GM12878 (cell line): ENCODE measurements at regions not wholly inside any gene's neighbourhood (a gene's known extent, or its start where the extent isn't known, plus 50 kb on each side); places are given as distances from the start of the nearest gene placed in this dataset.

Experiments used
- ATAC-seq: fragments of 200-7000 bp; cut with Tn5 transposase; 3 replicates; pipeline ENCODE4 v1.9.1; 2020; ENCODE audit warnings: mild to moderate bottlenecking, moderate library complexity
- BruUV-seq: library from RNA; stranded (reverse); fragments of 400-500 nt; replicated peaks from 2 replicates; lab custom pipeline; 2021; lab: Mats Ljungman, UMichigan
- CTCF ChIA-PET: fragments of 300-600 bp; sonication (Branson Sonifier 250); formaldehyde crosslinking; extraction: SDS; loops from one replicate; lab custom pipeline; 2021; ENCODE audit warnings: inconsistent platforms; lab: Yijun Ruan, JAX
- POLR2A ChIA-PET: fragments of 350-600 bp; formaldehyde crosslinking; extraction: SDS; loops from one replicate; lab custom pipeline; 2021; ENCODE audit warnings: inconsistent platforms; lab: Charles Lee
- RAD21 ChIA-PET: fragments of 300-600 bp; sonication (Branson Sonifier 250); formaldehyde crosslinking; loops from one replicate; lab custom pipeline; 2023; ENCODE audit warnings: antibody characterized with exemption; ENCODE audit not compliant: unreplicated experiment; lab: Charles Lee
- SMC1A ChIA-PET: fragments of 300-600 bp; sonication (Branson Sonifier 250); formaldehyde crosslinking; loops from one replicate; lab custom pipeline; 2023; ENCODE audit not compliant: unreplicated experiment, uncharacterized antibody; lab: Charles Lee
- DNase-seq: peaks from one replicate; pipeline ENCODE4 v3.0.0-alpha.2; 2011; ENCODE audit warnings: low read depth, low spot score
- FAIRE-seq: peaks from 3 replicates; lab custom pipeline; 2011; peaks lifted over from hg19 to GRCh38; lab: Jason Lieb, UNC
- H2AFZ ChIP-seq: 2 replicates; pipeline ENCODE4 v1.6.0; 2011; ENCODE audit warnings: low read depth, low read length, control low read depth; ENCODE audit not compliant: control insufficient read depth
- H3K27ac ChIP-seq: 2 replicates; pipeline ENCODE4 v1.5.1; 2011; ENCODE audit warnings: control low read depth; ENCODE audit not compliant: control insufficient read depth, insufficient read depth
- H3K27me3 ChIP-seq, 2 experiments: replicated peaks in 1 of 2; 2 replicates each; pipeline versions ENCODE4 v1.6.0 to v1.6.1; 2011; ENCODE audit warnings: low read length in 1 of 2; ENCODE audit not compliant: control insufficient read depth in 2 of 2, insufficient read depth in 2 of 2
- H3K36me3 ChIP-seq, 2 experiments: 2 replicates each; pipeline ENCODE4 v1.5.1; 2011; ENCODE audit warnings: low read length in 1 of 2; ENCODE audit not compliant: control insufficient read depth in 2 of 2, insufficient read depth in 2 of 2
- H3K4me1 ChIP-seq: 2 replicates; pipeline ENCODE4 v1.6.1; 2011; ENCODE audit warnings: mild to moderate bottlenecking, low read length, moderate library complexity, mixed read lengths; ENCODE audit not compliant: control insufficient read depth, insufficient read depth
- H3K4me2 ChIP-seq: 2 replicates; pipeline ENCODE4 v1.6.0; 2011; ENCODE audit warnings: control low read depth; ENCODE audit not compliant: control insufficient read depth, insufficient read depth
- H3K4me3 ChIP-seq: fragments of 200-600 bp; sonication (generic); 2 replicates; pipeline ENCODE4 v1.5.1; 2016
- H3K79me2 ChIP-seq: 2 replicates; pipeline ENCODE4 v1.6.0; 2011; ENCODE audit warnings: low read length; ENCODE audit not compliant: control insufficient read depth, insufficient read depth
- H3K9ac ChIP-seq: 2 replicates; pipeline ENCODE4 v1.8.0; 2011; ENCODE audit warnings: low read length, control low read depth, mixed read lengths; ENCODE audit not compliant: control insufficient read depth, insufficient read depth
- H3K9me3 ChIP-seq: replicated peaks from 3 replicates; pipeline ENCODE4 v1.5.1; 2011; ENCODE audit warnings: mild to moderate bottlenecking, low read length; ENCODE audit not compliant: control insufficient read depth, insufficient read depth
- H4K20me1 ChIP-seq: 2 replicates; pipeline ENCODE4 v1.6.0; 2011; ENCODE audit not compliant: control insufficient read depth, insufficient read depth
- ATF3 ChIP-seq: IDR thresholded peaks from 2 replicates; pipeline ENCODE4 v1.6.1; 2011; ENCODE audit warnings: low read depth, mild to moderate bottlenecking, low read length, moderate library complexity, borderline replicate concordance; ENCODE audit errors: extremely low read depth
- BMI1 ChIP-seq: fragments of 450-650 bp; IDR thresholded peaks from 2 replicates; pipeline ENCODE4 v1.6.1; 2016; ENCODE audit warnings: mild to moderate bottlenecking, moderate library complexity, borderline replicate concordance
- CEBPZ ChIP-seq: fragments of 150-350 bp; IDR thresholded peaks from 2 replicates; pipeline ENCODE4 v1.6.1; 2016; ENCODE audit warnings: low read depth, low read length
- ETV6 ChIP-seq, 2 experiments: fragments of 450-650 bp in 1 of 2; IDR thresholded peaks in 1 of 2; conservative IDR thresholded peaks in 1 of 2; 2 replicates each; pipeline ENCODE4 v1.6.1; 2014; ENCODE audit warnings: antibody characterized with exemption in 1 of 2, borderline replicate concordance in 1 of 2, low read depth in 1 of 2, mild to moderate bottlenecking in 1 of 2, moderate library complexity in 1 of 2
- HDAC6 ChIP-seq: fragments of 200-600 bp; sonication (generic); IDR thresholded peaks from one replicate; pipeline ENCODE4 v1.8.0; 2017; ENCODE audit warnings: antibody characterized with exemption; ENCODE audit not compliant: unreplicated experiment
- IRF4 ChIP-seq: IDR thresholded peaks from 2 replicates; pipeline ENCODE4 v1.6.1; 2011; ENCODE audit warnings: low read depth, low read length
- MTA3 ChIP-seq: IDR thresholded peaks from 2 replicates; pipeline ENCODE4 v1.6.1; 2012; ENCODE audit warnings: low read length, inconsistent platforms, borderline replicate concordance
- NRF1 ChIP-seq: conservative IDR thresholded peaks from 2 replicates; pipeline ENCODE4 v1.6.1; 2011; ENCODE audit warnings: mild to moderate bottlenecking, low read depth, low read length, improper control_type of control experiment
- PAX8 ChIP-seq: fragments of 450-650 bp; IDR thresholded peaks from 2 replicates; pipeline ENCODE4 v1.6.1; 2017; ENCODE audit warnings: mild to moderate bottlenecking, moderate library complexity
- RBBP5 ChIP-seq: fragments of 200-600 bp; sonication (generic); conservative IDR thresholded peaks from 2 replicates; pipeline ENCODE4 v1.6.1; 2016
- SMARCA5 ChIP-seq: fragments of 450-650 bp; IDR thresholded peaks from 2 replicates; pipeline ENCODE4 v1.6.1; 2017; ENCODE audit warnings: mild to moderate bottlenecking
- WGBS: methylation state at CpG from one replicate; pipeline ENCODE4 v1.1.6; 2016; ENCODE audit warnings: low lambda C conversion rate; ENCODE audit not compliant: insufficient replicate concordance, insufficient coverage; ENCODE audit errors: missing lambda C conversion rate; 5-methylcytosine and 5-hydroxymethylcytosine counted together
- in situ Hi-C: fragments of 300-500 bp; cut with MboI; formaldehyde crosslinking; loops from 9 replicates; pipeline ENCODE4 v1.14.3; 2018; ENCODE audit warnings: mixed read lengths
- intact Hi-C: fragments of 100-400 bp; cut with micrococcal nuclease; formaldehyde crosslinking; loops from one replicate; pipeline ENCODE4 v1.14.2; 2022; ENCODE audit not compliant: unreplicated experiment

GRCh38 chr3:163632722-163633121 is 1445.6 kb downstream of the SI start:
- TF ChIP-seq PAX8 (no peak), RBBP5 (no peak), IRF4 (no peak), SMARCA5 (no peak), ETV6 (conservative IDR thresholded peaks at IDR 0.05 in 1 of 2, IDR thresholded peaks at IDR 0.05 in 1 of 2; ENCODE audit: borderline replicate concordance in 1 of 2, low read depth in 1 of 2) (no peak), ATF3 (no peak), HDAC6 (no peak), NRF1 (no peak), BMI1 (no peak), MTA3 (no peak), CEBPZ (no peak)
- Histone ChIP-seq H3K27me3 (no peaks in the 10 kb centered on the region), H3K4me3 (no peak overlapping the region), H3K9me3 (no peaks in the 10 kb centered on the region), H4K20me1 (no peaks in the 10 kb centered on the region), H3K27ac (no peak overlapping the region), H3K4me1 (no peaks in the 10 kb centered on the region), H3K9ac (no peak overlapping the region), H3K79me2 (no peaks in the 10 kb centered on the region), H3K36me3 (no peaks in the 10 kb centered on the region), H2AFZ (no peak overlapping the region), H3K4me2 (no peak overlapping the region)
- ChIA-PET POLR2A (no interaction called here), SMC1A (no interaction called here), RAD21 (no interaction called here), CTCF (no interaction called here)
- FAIRE-seq: no peak
- BruUV-seq: no TSS peak
- 20% methylated on average over 5 of the region's 5 CpGs for WGBS
- DNase-seq: no peak
- in situ Hi-C loops: no loop called here
- intact Hi-C loops: no loop called here
- ATAC-seq: no peak
